H1 (cell line): ENCODE measurements at regions not wholly inside any gene's neighbourhood (a gene's known extent, or its start where the extent isn't known, plus 50 kb on each side); places are given as distances from the start of the nearest gene placed in this dataset.

Experiments used
- CBX8 ChIP-seq: fragments of 300-800, 300-1000 bp; sonication (generic); IDR thresholded peaks from 2 replicates; pipeline ENCODE4 v1.7.1; 2016; ENCODE audit warnings: low read depth, low read length, borderline replicate concordance
- CTCF ChIP-seq, 3 experiments: IDR thresholded peaks; 1 replicate in 2 of 3; 2 replicates in 1 of 3; pipeline versions ENCODE4 v1.5.1 to v1.6.1; 2011; ENCODE audit warnings: low read length in 3 of 3, mild to moderate bottlenecking in 3 of 3, inconsistent platforms in 2 of 3, low read depth in 1 of 3, moderate library complexity in 1 of 3; ENCODE audit not compliant: insufficient read depth in 1 of 3; ENCODE audit errors: control extremely low read depth in 1 of 3
- MAX ChIP-seq: IDR thresholded peaks from 2 replicates; pipeline ENCODE4 v1.6.1; 2012; ENCODE audit warnings: inconsistent platforms
- NANOG ChIP-seq: IDR thresholded peaks from 2 replicates; pipeline ENCODE4 v1.6.1; 2011; ENCODE audit warnings: low read length, low read depth, mild to moderate bottlenecking, inconsistent platforms; ENCODE audit not compliant: insufficient read depth, poor library complexity, severe bottlenecking
- SUZ12 ChIP-seq: fragments of 200-600 bp; sonication (generic); IDR thresholded peaks from 2 replicates; pipeline ENCODE4 v1.6.1; 2012; ENCODE audit warnings: mild to moderate bottlenecking, inconsistent platforms, low read length, moderate library complexity, mixed read lengths
- USF2 ChIP-seq: IDR thresholded peaks from 2 replicates; pipeline ENCODE4 v1.6.1; 2011; ENCODE audit warnings: low read length, improper control_type of control experiment

DNA sequence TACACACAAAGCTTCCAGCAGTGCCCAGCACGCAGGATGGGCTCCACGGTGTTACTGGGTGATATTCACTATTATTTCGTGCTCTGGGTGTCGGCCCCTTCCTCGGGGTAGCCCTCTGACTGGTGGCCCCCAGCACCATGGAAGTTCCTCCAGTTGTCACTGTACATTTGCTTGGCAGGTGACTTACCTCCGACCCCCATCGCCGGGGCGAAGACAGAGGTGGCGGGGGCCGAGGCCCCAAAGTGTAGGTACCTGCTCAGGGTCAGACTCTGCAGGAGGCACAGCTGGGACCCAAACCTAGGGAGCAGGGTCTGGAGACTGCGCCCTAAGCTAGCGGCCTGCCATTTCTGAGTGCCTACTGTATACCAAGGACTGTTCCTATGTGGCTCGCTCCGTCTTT is 98.9 kb downstream of the RFLNA start (continued):
- TF ChIP-seq CTCF (IDR thresholded peaks at IDR 0.05; ENCODE audit: control extremely low read depth in 1 of 3, insufficient read depth in 1 of 3, low read depth in 1 of 3, low read length in 3 of 3) (no peak), USF2 (no peak), MAX (no peak), NANOG (no peak), SUZ12 (no peak), CBX8 (no peak)
